ENCODE measurements at regions not wholly inside any gene's neighbourhood (a gene's known extent, or its start where the extent isn't known, plus 50 kb on each side); places are given as distances from the start of the nearest gene placed in this dataset.

DNA sequence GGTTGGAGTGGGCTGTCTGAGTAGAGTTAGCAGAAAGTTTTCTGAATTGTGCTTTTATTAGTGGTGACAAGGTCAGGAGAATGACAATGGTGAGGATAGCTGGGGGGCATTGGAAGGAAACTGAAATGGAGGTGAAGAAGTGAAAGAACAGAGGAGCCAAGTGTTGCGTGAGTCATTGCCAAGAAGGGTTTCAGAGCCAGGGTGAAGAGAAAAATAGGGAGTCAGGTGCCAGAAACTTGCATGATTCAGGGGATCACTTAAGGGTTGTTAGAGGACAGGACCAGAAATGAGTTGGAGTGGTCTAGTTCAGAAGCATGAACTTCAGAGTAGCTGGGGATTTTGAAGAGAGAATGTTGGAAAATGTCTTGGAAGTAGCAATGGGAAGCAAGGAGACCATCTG, 86.0 kb upstream of the GALNT15 start:
- Histone ChIP-seq H3K27me3 (ENCODE audit: control insufficient read depth, insufficient read depth, low read length) (no peaks in the 10 kb centered on the region), H3K4me3 (ENCODE audit: low read depth, low read length) (no peak overlapping the region), H3K9me3 (ENCODE audit: control insufficient read depth, insufficient read depth, low read length) (no peaks in the 10 kb centered on the region), H3K9ac (ENCODE audit: low read depth, low read length) (no peak overlapping the region), H3K4me1 (ENCODE audit: control insufficient read depth, insufficient read depth, low read length) (no peaks in the 10 kb centered on the region), H3K36me3 (ENCODE audit: control insufficient read depth, insufficient read depth, low read length) (no peaks in the 10 kb centered on the region)

DNA sequence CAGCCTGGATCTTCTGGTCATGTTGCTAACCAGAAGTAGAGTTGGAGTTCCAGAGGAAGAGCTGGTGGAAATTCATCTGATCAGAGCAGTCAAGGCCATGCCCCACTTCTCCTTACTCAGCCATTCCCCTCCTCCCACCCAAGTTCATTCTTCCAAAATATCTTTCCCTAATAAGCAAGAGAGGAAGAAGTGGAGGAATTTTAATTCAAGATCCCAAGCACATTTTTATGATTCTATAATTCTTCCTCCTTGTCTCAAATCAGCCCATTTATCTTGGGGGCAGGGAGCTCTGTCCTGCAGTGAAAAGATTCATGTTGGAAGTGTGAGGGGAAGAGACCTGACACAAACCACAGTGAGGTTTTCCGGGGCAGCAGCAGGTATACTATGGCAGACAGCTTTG, 85.0 kb upstream of the GALNT15 start:
- Histone ChIP-seq H3K27me3 (ENCODE audit: control insufficient read depth, insufficient read depth, low read length) (no peaks in the 10 kb centered on the region), H3K4me1 (ENCODE audit: control insufficient read depth, insufficient read depth, low read length) (no peaks in the 10 kb centered on the region), H3K36me3 (ENCODE audit: control insufficient read depth, insufficient read depth, low read length) (no peaks in the 10 kb centered on the region), H3K9me3 (ENCODE audit: control insufficient read depth, insufficient read depth, low read length) (no peaks in the 10 kb centered on the region), H3K4me3 (ENCODE audit: low read depth, low read length) (no peak overlapping the region), H3K9ac (ENCODE audit: low read depth, low read length) (no peak overlapping the region)

- Histone ChIP-seq H3K27me3 (ENCODE audit: control insufficient read depth, insufficient read depth, low read length) (no peaks in the 10 kb centered on the region), H3K9me3 (ENCODE audit: control insufficient read depth, insufficient read depth, low read length) (no peaks in the 10 kb centered on the region), H3K4me1 (ENCODE audit: control insufficient read depth, insufficient read depth, low read length) (no peaks in the 10 kb centered on the region), H3K9ac (ENCODE audit: low read depth, low read length) (no peak overlapping the region), H3K4me3 (ENCODE audit: low read depth, low read length) (no peak overlapping the region), H3K36me3 (ENCODE audit: control insufficient read depth, insufficient read depth, low read length) (no peaks in the 10 kb centered on the region)
These were observed 84.5 kb upstream of the GALNT15 start for GRCh38 chr3:16090024-16090423.

GRCh38 chr3:16090706-16091105, 83.8 kb upstream of the GALNT15 start:
- Histone ChIP-seq H3K27me3 (ENCODE audit: control insufficient read depth, insufficient read depth, low read length) (no peaks in the 10 kb centered on the region), H3K4me1 (ENCODE audit: control insufficient read depth, insufficient read depth, low read length) (no peaks in the 10 kb centered on the region), H3K36me3 (ENCODE audit: control insufficient read depth, insufficient read depth, low read length) (no peaks in the 10 kb centered on the region), H3K9me3 (ENCODE audit: control insufficient read depth, insufficient read depth, low read length) (no peaks in the 10 kb centered on the region), H3K9ac (ENCODE audit: low read depth, low read length) (no peak overlapping the region), H3K4me3 (ENCODE audit: low read depth, low read length) (no peak overlapping the region)

DNA sequence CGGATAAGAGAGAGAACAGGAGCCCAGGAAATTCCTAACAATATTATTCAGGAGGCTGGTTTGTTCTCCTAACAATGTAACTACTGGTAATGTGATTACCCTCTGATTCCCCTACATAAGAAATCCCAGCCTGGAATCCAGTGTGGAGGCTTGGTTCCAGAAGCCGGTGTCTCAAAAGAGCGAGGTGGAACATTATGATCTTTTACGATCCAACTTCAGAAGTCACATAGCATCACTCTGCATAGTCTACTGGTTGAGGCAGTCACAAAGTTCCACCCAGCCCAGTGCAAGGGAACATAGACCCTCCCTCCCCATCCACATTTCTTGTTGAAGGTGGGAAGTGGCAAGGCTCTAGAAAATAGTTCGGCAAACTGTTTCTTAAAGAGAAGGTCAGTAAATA, 81.6 kb upstream of the GALNT15 start:
- Histone ChIP-seq H3K9ac (ENCODE audit: low read depth, low read length) (no peak overlapping the region), H3K36me3 (ENCODE audit: control insufficient read depth, insufficient read depth, low read length) (no peaks in the 10 kb centered on the region), H3K4me3 (ENCODE audit: low read depth, low read length) (no peak overlapping the region), H3K9me3 (ENCODE audit: control insufficient read depth, insufficient read depth, low read length) (no peaks in the 10 kb centered on the region), H3K4me1 (ENCODE audit: control insufficient read depth, insufficient read depth, low read length) (no peaks in the 10 kb centered on the region), H3K27me3 (ENCODE audit: control insufficient read depth, insufficient read depth, low read length) (no peaks in the 10 kb centered on the region)

DNA sequence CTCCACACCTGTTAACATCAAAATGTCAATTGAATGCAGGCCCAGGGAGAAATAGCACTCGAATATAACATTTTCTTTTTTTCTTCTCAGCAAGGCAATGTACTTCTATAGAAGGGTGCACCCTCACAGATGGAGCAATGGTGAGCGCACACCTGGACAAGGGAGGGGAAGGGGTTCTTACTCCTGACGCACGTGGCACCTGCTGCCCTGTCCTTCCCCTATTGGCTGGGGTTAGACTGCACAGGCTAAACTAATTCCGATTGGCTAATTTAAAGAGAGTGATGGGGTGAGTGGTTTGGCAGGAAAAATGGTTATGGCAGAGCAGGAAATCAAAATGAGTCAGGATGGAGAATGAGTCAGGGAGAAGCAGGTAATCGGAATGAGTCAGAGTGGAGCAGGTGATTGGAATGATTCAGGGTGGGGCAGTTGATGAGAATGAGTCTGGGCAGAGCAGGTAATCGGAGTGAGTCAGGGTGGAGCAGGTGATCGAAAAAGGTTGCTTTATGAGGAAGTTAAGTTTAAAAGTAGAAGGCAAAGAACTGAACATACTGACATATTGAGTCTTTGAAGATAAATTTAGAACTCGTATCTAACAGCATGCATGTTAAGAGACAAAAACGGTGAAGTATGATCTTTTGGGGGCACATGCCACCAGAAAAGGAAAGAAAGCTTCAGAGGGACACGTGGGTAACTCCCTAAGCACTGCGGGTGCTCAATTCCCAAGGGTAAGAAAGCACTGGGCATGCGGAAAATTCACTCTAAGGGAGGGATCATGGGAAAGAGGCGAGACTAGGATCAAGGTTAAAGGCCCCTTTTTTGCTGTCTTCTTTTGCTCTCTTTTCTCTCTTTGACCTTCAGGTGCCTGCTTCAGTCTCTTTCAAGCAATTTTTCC, 72.9 kb upstream of the GALNT15 start:
- Histone ChIP-seq H3K9me3 (ENCODE audit: control insufficient read depth, insufficient read depth, low read length) (no peaks in the 10 kb centered on the region), H3K4me3 (ENCODE audit: low read depth, low read length) (no peak overlapping the region), H3K36me3 (ENCODE audit: control insufficient read depth, insufficient read depth, low read length) (no peaks in the 10 kb centered on the region), H3K27me3 (ENCODE audit: control insufficient read depth, insufficient read depth, low read length) (no peaks in the 10 kb centered on the region), H3K9ac (ENCODE audit: low read depth, low read length) (no peak overlapping the region), H3K4me1 (ENCODE audit: control insufficient read depth, insufficient read depth, low read length) (no peaks in the 10 kb centered on the region)

GRCh38 chr3:16102187-16102561, 72.3 kb upstream of the GALNT15 start:
- H3K4me1 ChIP-seq (ENCODE audit: control insufficient read depth, insufficient read depth, low read length), result no peaks in the 10 kb centered on the region
- no peaks in the 10 kb centered on the region for H3K9me3 ChIP-seq (ENCODE audit: control insufficient read depth, insufficient read depth, low read length)
- no peaks in the 10 kb centered on the region for H3K27me3 ChIP-seq (ENCODE audit: control insufficient read depth, insufficient read depth, low read length)
- no peak overlapping the region for H3K4me3 ChIP-seq (ENCODE audit: low read depth, low read length)
- no peak overlapping the region for H3K9ac ChIP-seq (ENCODE audit: low read depth, low read length)
- no peaks in the 10 kb centered on the region for H3K36me3 ChIP-seq (ENCODE audit: control insufficient read depth, insufficient read depth, low read length)

DNA sequence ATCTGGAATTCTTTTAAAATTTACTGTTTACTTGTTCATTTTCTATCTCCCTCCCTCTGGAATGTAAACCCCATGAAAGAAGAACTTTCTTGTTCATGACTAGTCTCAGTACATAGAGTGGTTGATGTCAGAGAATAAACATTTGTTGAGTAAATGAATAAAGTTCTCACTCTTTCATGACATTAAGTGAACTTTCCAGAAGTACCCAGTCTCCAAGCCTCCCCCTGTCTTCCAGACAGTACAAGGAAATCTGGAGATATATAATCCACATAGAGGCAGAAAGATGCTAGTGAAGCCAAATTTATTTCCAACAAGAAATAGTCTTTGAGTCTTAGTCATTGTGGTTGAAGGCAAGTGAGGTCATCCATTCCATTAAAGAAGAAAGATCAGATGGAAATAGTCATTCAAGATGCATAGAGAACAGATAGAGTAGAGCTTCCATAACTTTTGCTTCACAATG, 71.5 kb upstream of the GALNT15 start:
- Histone ChIP-seq H3K4me1 (ENCODE audit: control insufficient read depth, insufficient read depth, low read length) (no peaks in the 10 kb centered on the region), H3K9me3 (ENCODE audit: control insufficient read depth, insufficient read depth, low read length) (no peaks in the 10 kb centered on the region), H3K9ac (ENCODE audit: low read depth, low read length) (no peak overlapping the region), H3K36me3 (ENCODE audit: control insufficient read depth, insufficient read depth, low read length) (no peaks in the 10 kb centered on the region), H3K4me3 (ENCODE audit: low read depth, low read length) (no peak overlapping the region), H3K27me3 (ENCODE audit: control insufficient read depth, insufficient read depth, low read length) (no peaks in the 10 kb centered on the region)

DNA sequence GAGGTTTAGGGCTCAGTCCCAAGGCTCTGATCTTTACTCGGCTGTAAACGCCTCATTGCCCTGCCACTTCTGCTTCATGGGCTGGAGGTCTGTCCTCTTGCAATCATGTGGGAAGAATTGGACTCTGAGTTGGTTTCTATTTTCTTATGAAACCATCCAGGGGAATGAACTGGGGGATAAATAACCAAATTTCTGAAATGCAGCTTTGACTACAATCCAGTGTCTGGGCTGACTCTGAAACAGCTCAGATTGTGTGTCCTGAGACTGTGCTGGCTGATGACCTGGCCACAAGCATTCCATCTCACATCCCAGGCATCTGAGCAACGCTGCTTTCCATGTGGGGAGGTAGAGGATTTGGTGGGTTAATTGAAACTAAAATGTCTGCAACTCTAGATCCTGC, 71.0 kb upstream of the GALNT15 start:
- Histone ChIP-seq H3K4me3 (ENCODE audit: low read depth, low read length) (no peak overlapping the region), H3K27me3 (ENCODE audit: control insufficient read depth, insufficient read depth, low read length) (no peaks in the 10 kb centered on the region), H3K36me3 (ENCODE audit: control insufficient read depth, insufficient read depth, low read length) (no peaks in the 10 kb centered on the region), H3K4me1 (ENCODE audit: control insufficient read depth, insufficient read depth, low read length) (no peaks in the 10 kb centered on the region), H3K9me3 (ENCODE audit: control insufficient read depth, insufficient read depth, low read length) (no peaks in the 10 kb centered on the region), H3K9ac (ENCODE audit: low read depth, low read length) (no peak overlapping the region)

- Histone ChIP-seq H3K27me3 (ENCODE audit: control insufficient read depth, insufficient read depth, low read length) (no peaks in the 10 kb centered on the region), H3K4me3 (ENCODE audit: low read depth, low read length) (no peak overlapping the region), H3K9me3 (ENCODE audit: control insufficient read depth, insufficient read depth, low read length) (no peaks in the 10 kb centered on the region), H3K9ac (ENCODE audit: low read depth, low read length) (no peak overlapping the region), H3K36me3 (ENCODE audit: control insufficient read depth, insufficient read depth, low read length) (no peaks in the 10 kb centered on the region), H3K4me1 (ENCODE audit: control insufficient read depth, insufficient read depth, low read length) (no peaks in the 10 kb centered on the region)
These were observed 70.3 kb upstream of the GALNT15 start for GRCh38 chr3:16104156-16104555.

DNA sequence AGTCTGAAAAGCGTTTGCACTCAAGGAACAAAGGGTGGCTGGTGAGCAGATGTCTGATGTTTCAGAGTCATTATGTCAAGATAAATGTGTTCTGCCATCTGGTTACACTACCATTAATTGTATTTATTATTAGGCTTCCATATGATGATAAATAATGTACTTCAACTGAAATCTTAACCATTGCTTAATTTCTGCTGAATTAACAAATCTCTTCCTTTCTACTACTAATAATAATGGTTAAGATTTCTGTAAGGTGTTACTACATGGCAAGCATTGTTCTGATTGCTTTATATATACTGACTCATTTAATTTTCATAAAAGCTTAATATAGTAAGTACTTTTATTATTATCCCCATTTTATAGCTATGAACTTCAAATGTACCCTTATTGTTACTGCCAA, 68.4 kb upstream of the GALNT15 start:
- H3K27me3 ChIP-seq (ENCODE audit: control insufficient read depth, insufficient read depth, low read length), result no peaks in the 10 kb centered on the region
- no peaks in the 10 kb centered on the region for H3K4me1 ChIP-seq (ENCODE audit: control insufficient read depth, insufficient read depth, low read length)
- H3K4me3 ChIP-seq (ENCODE audit: low read depth, low read length), result no peak overlapping the region
- H3K9me3 ChIP-seq (ENCODE audit: control insufficient read depth, insufficient read depth, low read length), result no peaks in the 10 kb centered on the region
- no peaks in the 10 kb centered on the region for H3K36me3 ChIP-seq (ENCODE audit: control insufficient read depth, insufficient read depth, low read length)
- no peak overlapping the region for H3K9ac ChIP-seq (ENCODE audit: low read depth, low read length)

GRCh38 chr3:16108424-16108823, 66.1 kb upstream of the GALNT15 start:
- H3K9me3 ChIP-seq (ENCODE audit: control insufficient read depth, insufficient read depth, low read length), result no peaks in the 10 kb centered on the region
- no peaks in the 10 kb centered on the region for H3K27me3 ChIP-seq (ENCODE audit: control insufficient read depth, insufficient read depth, low read length)
- no peaks in the 10 kb centered on the region for H3K36me3 ChIP-seq (ENCODE audit: control insufficient read depth, insufficient read depth, low read length)
- no peak overlapping the region for H3K4me3 ChIP-seq (ENCODE audit: low read depth, low read length)
- H3K4me1 ChIP-seq (ENCODE audit: control insufficient read depth, insufficient read depth, low read length), result no peaks in the 10 kb centered on the region
- H3K9ac ChIP-seq (ENCODE audit: low read depth, low read length), result no peak overlapping the region
